A549 (cell line): ENCODE measurements at regions not wholly inside any gene's neighbourhood (a gene's known extent, or its start where the extent isn't known, plus 50 kb on each side); places are given as distances from the start of the nearest gene placed in this dataset.

Source experiments
- ATAC-seq, 2 experiments: fragments of 200-7000 bp in 1 of 2; fragments of >200 bp in 1 of 2; cut with Nextera tagmentation in 1 of 2; cut with Tn5 transposase in 1 of 2; 3 replicates each; pipeline versions ENCODE4 v1.8.0 to v1.9.1; 2018 to 2020; ENCODE audit warnings: mild to moderate bottlenecking in 1 of 2, moderate library complexity in 1 of 2
- CTCF ChIA-PET: fragments of 300-600 bp; sonication (Branson Sonifier 250); formaldehyde crosslinking; extraction: SDS; loops from one replicate; lab custom pipeline; 2021; ENCODE audit warnings: antibody characterized with exemption, inconsistent platforms; lab: Yijun Ruan, JAX
- POLR2A ChIA-PET: fragments of 350-600 bp; formaldehyde crosslinking; extraction: SDS; loops from one replicate; lab custom pipeline; 2021; ENCODE audit warnings: antibody characterized with exemption, inconsistent platforms; lab: Yijun Ruan, JAX
- DNase-seq, 2 experiments: peaks; one replicate each; pipeline versions ENCODE4 v3.0.0 to v3.0.0-alpha.2; 2011 to 2016; ENCODE audit warnings: low read depth in 1 of 2, low spot score in 1 of 2
- FAIRE-seq: peaks from 2 replicates; lab custom pipeline; 2011; peaks lifted over from hg19 to GRCh38; lab: Jason Lieb, UNC
- H3K27ac ChIP-seq, 2 experiments: fragments of >200 bp; sonication (Bioruptor Twin); formaldehyde crosslinking; 3 replicates each; pipeline ENCODE4 v1.5.1; 2016 to 2017
- H3K4me1 ChIP-seq: fragments of >200 bp; sonication (Bioruptor Twin); formaldehyde crosslinking; 3 replicates; pipeline ENCODE4 v1.6.1; 2016
- H3K4me2 ChIP-seq: fragments of >200 bp; sonication (Bioruptor Twin); formaldehyde crosslinking; 3 replicates; pipeline ENCODE4 v1.6.1; 2016
- H3K4me3 ChIP-seq: fragments of >200 bp; sonication (Bioruptor Twin); formaldehyde crosslinking; 3 replicates; pipeline ENCODE4 v1.5.1; 2016
- H3K9me3 ChIP-seq: fragments of >200 bp; sonication (Bioruptor Twin); formaldehyde crosslinking; 3 replicates; pipeline ENCODE4 v1.6.1; 2016
- CBX8 ChIP-seq: fragments of 200-600 bp; sonication (generic); IDR thresholded peaks from 2 replicates; pipeline ENCODE4 v1.6.1; 2016
- CHD2 ChIP-seq: fragments of 150-350 bp; IDR thresholded peaks from 2 replicates; pipeline ENCODE4 v1.6.1; 2014; ENCODE audit warnings: low read length; ENCODE audit not compliant: partially characterized antibody
- CHD4 ChIP-seq: fragments of 200-600 bp; sonication (generic); IDR thresholded peaks from 2 replicates; pipeline ENCODE4 v1.6.1; 2016; ENCODE audit warnings: antibody characterized with exemption, mild to moderate bottlenecking, borderline replicate concordance
- EHF ChIP-seq: fragments of 250-450 bp; sonication (Bioruptor Pico); IDR thresholded peaks from 2 replicates; pipeline ENCODE4 v1.5.0; 2020; ENCODE audit warnings: mild to moderate bottlenecking
- EP300 ChIP-seq, 2 experiments: fragments of >200 bp; sonication (Bioruptor Twin); formaldehyde crosslinking; IDR thresholded peaks; 2 replicates in 1 of 2; 3 replicates in 1 of 2; pipeline ENCODE4 v1.6.1; 2016 to 2017
- ESRRA ChIP-seq: fragments of 150-350 bp; IDR thresholded peaks from 2 replicates; pipeline ENCODE4 v1.6.1; 2014; ENCODE audit warnings: mild to moderate bottlenecking, low read length, borderline replicate concordance
- GATA3 ChIP-seq: IDR thresholded peaks from 2 replicates; pipeline ENCODE4 v1.6.1; 2012; ENCODE audit warnings: borderline replicate concordance
- HDAC2 ChIP-seq: fragments of 200-600 bp; sonication (generic); IDR thresholded peaks from 2 replicates; pipeline ENCODE4 v1.6.1; 2016
- HOXB13 ChIP-seq: fragments of 250-450 bp; sonication (Bioruptor Pico); IDR thresholded peaks from 2 replicates; pipeline ENCODE4 v1.5.0; 2020; ENCODE audit warnings: low read depth, mild to moderate bottlenecking, moderate library complexity
- MAX ChIP-seq: IDR thresholded peaks from 2 replicates; pipeline ENCODE4 v1.6.1; 2012
- MYC ChIP-seq: IDR thresholded peaks from 2 replicates; pipeline ENCODE4 v1.6.1; 2012; ENCODE audit warnings: mild to moderate bottlenecking, inconsistent platforms, low read length, improper control_type of control experiment, borderline replicate concordance
- NPAS2 ChIP-seq: fragments of 250-450 bp; sonication (Bioruptor Pico); IDR thresholded peaks from 2 replicates; pipeline ENCODE4 v1.8.0; 2022; ENCODE audit warnings: mild to moderate bottlenecking, moderate library complexity, borderline replicate concordance
- PHF8 ChIP-seq: fragments of 200-600 bp; sonication (generic); IDR thresholded peaks from 2 replicates; pipeline ENCODE4 v1.6.1; 2016; ENCODE audit warnings: low read depth, mild to moderate bottlenecking, antibody characterized with exemption, moderate library complexity, borderline replicate concordance
- POLR2A ChIP-seq: IDR thresholded peaks from 2 replicates; pipeline ENCODE4 v1.6.1; 2012; ENCODE audit warnings: mild to moderate bottlenecking, low read length
- REST ChIP-seq: fragments of 200-600 bp; sonication (generic); IDR thresholded peaks from 2 replicates; pipeline ENCODE4 v1.6.1; 2016; ENCODE audit warnings: antibody characterized with exemption, mild to moderate bottlenecking, moderate library complexity
- RNF2 ChIP-seq: fragments of 200-600 bp; sonication (generic); IDR thresholded peaks from 2 replicates; pipeline ENCODE4 v1.6.1; 2016; ENCODE audit warnings: low read depth, mild to moderate bottlenecking, antibody characterized with exemption, moderate library complexity, borderline replicate concordance
- SMC3 ChIP-seq: fragments of >200 bp; sonication (Bioruptor Twin); formaldehyde crosslinking; IDR thresholded peaks from 3 replicates; pipeline ENCODE4 v1.6.1; 2018; ENCODE audit warnings: inconsistent platforms
- ZNF302 ChIP-seq: fragments of 250-450 bp; sonication (Bioruptor Pico); IDR thresholded peaks from 2 replicates; pipeline ENCODE4 v1.9.0; 2021; ENCODE audit warnings: inconsistent platforms, mild to moderate bottlenecking, moderate library complexity
- WGBS: methylation state at CpG from one replicate; pipeline ENCODE4 v1.1.6; 2017; ENCODE audit errors: missing lambda C conversion rate; 5-methylcytosine and 5-hydroxymethylcytosine counted together
- TF ChIP-seq, protein P1 (sequence below): fragments of 450-650 bp; IDR thresholded peaks from 2 replicates; pipeline ENCODE4 v1.6.1; 2014; ENCODE audit warnings: antibody characterized with exemption
- TF ChIP-seq, protein P2 (sequence below): fragments of 150-350 bp; IDR thresholded peaks from 2 replicates; pipeline ENCODE4 v1.6.1; 2014; ENCODE audit warnings: low read depth, mild to moderate bottlenecking, low read length
- TF ChIP-seq, protein P3 (sequence below): IDR thresholded peaks from 2 replicates; pipeline ENCODE4 v1.6.1; 2012
- TF ChIP-seq, protein P4 (sequence below): IDR thresholded peaks from 2 replicates; pipeline ENCODE4 v1.6.1; 2012; ENCODE audit warnings: low read depth, borderline replicate concordance

DNA sequence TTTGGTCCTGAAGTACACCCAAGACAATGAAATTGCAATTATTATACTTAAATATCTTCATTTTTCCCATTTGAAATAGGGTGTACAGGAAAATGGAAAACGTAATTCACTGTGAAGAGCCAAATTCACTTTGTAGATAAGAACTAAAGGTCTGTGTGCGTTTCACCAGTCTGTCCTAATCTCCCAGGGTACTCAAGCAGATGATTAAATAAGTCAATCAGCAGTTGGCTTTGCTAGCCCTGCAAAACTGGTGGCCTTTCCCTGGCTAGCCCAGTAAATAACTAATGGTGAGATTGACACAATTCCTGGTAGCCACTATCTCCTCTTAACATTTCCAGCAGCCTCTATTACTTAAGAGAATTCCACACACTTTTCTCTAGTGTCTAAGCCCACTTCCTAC, 389.3 kb downstream of the TBL1XR1 start:
- no peak overlapping the region for H3K4me2 ChIP-seq
- FAIRE-seq = no peak
- no peak for TF ChIP-seq REST
- TF ChIP-seq NPAS2 (CRISPR knock-in tag) = no peak
- TF ChIP-seq MAX = no peak
- TF ChIP-seq EHF (CRISPR knock-in tag) = no peak
- no peak for TF ChIP-seq HOXB13
- no peak for DNase-seq
- no peak for ATAC-seq
- no peak overlapping the region for H3K27ac ChIP-seq
- ChIA-PET POLR2A (no interaction called here), CTCF (no interaction called here)
- no peaks in the 10 kb centered on the region for H3K9me3 ChIP-seq
- 11% methylated on average over 2 of the region's 2 CpGs for WGBS
- no peaks in the 10 kb centered on the region for H3K4me1 ChIP-seq
- no peak overlapping the region for H3K4me3 ChIP-seq

- CTCF ChIA-PET = interaction anchor here (0.7 kb wide), 1 partner anchor 10 kb away, joined by 3 read pairs; no protein-coding TSS in a partner anchor
- H3K4me1 ChIP-seq = no peaks in the 10 kb centered on the region
- no peak for FAIRE-seq
- DNase-seq = no peak
- no peak overlapping the region for H3K4me3 ChIP-seq
- no peak overlapping the region for H3K4me2 ChIP-seq
- H3K27ac ChIP-seq = no peak overlapping the region
- POLR2A ChIA-PET = no interaction called here
- no peaks in the 10 kb centered on the region for H3K9me3 ChIP-seq
- ATAC-seq = no peak
- TF ChIP-seq GATA3 (no peak), PHF8 (no peak), POLR2A (no peak), REST (no peak), RNF2 (no peak), SMC3 (no peak), ZNF302 (CRISPR knock-in tag) (no peak), CBX8 (no peak), CHD4 (no peak), MYC (no peak), HDAC2 (no peak), ESRRA (no peak), CHD2 (no peak), EP300 (IDR thresholded peaks at IDR 0.05) (no peak)
- TF ChIP-seq, protein P1, sequence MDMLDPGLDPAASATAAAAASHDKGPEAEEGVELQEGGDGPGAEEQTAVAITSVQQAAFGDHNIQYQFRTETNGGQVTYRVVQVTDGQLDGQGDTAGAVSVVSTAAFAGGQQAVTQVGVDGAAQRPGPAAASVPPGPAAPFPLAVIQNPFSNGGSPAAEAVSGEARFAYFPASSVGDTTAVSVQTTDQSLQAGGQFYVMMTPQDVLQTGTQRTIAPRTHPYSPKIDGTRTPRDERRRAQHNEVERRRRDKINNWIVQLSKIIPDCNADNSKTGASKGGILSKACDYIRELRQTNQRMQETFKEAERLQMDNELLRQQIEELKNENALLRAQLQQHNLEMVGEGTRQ = no peak
- TF ChIP-seq, protein P2, sequence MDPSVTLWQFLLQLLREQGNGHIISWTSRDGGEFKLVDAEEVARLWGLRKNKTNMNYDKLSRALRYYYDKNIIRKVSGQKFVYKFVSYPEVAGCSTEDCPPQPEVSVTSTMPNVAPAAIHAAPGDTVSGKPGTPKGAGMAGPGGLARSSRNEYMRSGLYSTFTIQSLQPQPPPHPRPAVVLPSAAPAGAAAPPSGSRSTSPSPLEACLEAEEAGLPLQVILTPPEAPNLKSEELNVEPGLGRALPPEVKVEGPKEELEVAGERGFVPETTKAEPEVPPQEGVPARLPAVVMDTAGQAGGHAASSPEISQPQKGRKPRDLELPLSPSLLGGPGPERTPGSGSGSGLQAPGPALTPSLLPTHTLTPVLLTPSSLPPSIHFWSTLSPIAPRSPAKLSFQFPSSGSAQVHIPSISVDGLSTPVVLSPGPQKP = no peak
- TF ChIP-seq, protein P3, sequence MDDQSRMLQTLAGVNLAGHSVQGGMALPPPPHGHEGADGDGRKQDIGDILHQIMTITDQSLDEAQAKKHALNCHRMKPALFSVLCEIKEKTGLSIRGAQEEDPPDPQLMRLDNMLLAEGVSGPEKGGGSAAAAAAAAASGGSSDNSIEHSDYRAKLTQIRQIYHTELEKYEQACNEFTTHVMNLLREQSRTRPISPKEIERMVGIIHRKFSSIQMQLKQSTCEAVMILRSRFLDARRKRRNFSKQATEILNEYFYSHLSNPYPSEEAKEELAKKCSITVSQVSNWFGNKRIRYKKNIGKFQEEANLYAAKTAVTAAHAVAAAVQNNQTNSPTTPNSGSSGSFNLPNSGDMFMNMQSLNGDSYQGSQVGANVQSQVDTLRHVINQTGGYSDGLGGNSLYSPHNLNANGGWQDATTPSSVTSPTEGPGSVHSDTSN = no peak
- TF ChIP-seq, protein P4, sequence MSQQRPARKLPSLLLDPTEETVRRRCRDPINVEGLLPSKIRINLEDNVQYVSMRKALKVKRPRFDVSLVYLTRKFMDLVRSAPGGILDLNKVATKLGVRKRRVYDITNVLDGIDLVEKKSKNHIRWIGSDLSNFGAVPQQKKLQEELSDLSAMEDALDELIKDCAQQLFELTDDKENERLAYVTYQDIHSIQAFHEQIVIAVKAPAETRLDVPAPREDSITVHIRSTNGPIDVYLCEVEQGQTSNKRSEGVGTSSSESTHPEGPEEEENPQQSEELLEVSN = no peak
- WGBS = 12% methylated on average over 2 of the region's 2 CpGs
These were observed 397.6 kb downstream of the TBL1XR1 start for GRCh38 chr3:176799675-176800074.
